SKM-1 (cell line): ENCODE measurements at regions not wholly inside any gene's neighbourhood (a gene's known extent, or its start where the extent isn't known, plus 50 kb on each side); places are given as distances from the start of the nearest gene placed in this dataset.
"Not testable (repeated sequence)": the region's sequence is repeated elsewhere in the genome, so short reads cannot be mapped to it uniquely, and the experiment has no call there.

Experiments used
- DNase-seq: peaks from one replicate; lab custom pipeline; 2025; ENCODE audit not compliant: unreplicated experiment; lab: John Stamatoyannopoulos, UW

- DNase-seq, result no peak
These were observed 132.9 kb downstream of the LIG4 start for GRCh38 chr13:108082481-108082880.

- no peak for DNase-seq
These were observed 138.1 kb downstream of the LIG4 start for GRCh38 chr13:108077284-108077683.

GRCh38 chr13:108074429-108074828, 140.9 kb downstream of the LIG4 start:
- DNase-seq, result not testable (repeated sequence)

GRCh38 chr13:108070925-108071324, 144.4 kb downstream of the LIG4 start:
- no peak for DNase-seq

GRCh38 chr13:108070491-108070890, 144.8 kb downstream of the LIG4 start:
- DNase-seq, result no peak

- DNase-seq, result no peak
These were observed 145.7 kb downstream of the LIG4 start for GRCh38 chr13:108069521-108070210.

- not testable (repeated sequence) for DNase-seq
These were observed 151.0 kb downstream of the LIG4 start for GRCh38 chr13:108064372-108064771.

GRCh38 chr13:108060111-108060510, 155.2 kb downstream of the LIG4 start:
- no peak for DNase-seq

GRCh38 chr13:108056278-108056677, 159.1 kb downstream of the LIG4 start:
- no peak for DNase-seq

- DNase-seq, result no peak
These were observed 166.1 kb downstream of the LIG4 start for GRCh38 chr13:108049211-108049610.

GRCh38 chr13:108044954-108045353, 170.4 kb downstream of the LIG4 start:
- no peak for DNase-seq

GRCh38 chr13:108042866-108043265, 172.5 kb downstream of the LIG4 start:
- DNase-seq, result not testable (repeated sequence)

- no peak for DNase-seq
These were observed 178.0 kb downstream of the LIG4 start for GRCh38 chr13:108037348-108037747.

GRCh38 chr13:108036411-108036932, 178.9 kb downstream of the LIG4 start:
- no peak for DNase-seq

- no peak for DNase-seq
These were observed 180.4 kb downstream of the LIG4 start for GRCh38 chr13:108034909-108035410.

GRCh38 chr13:108033800-108034707, 181.3 kb downstream of the LIG4 start:
- DNase-seq, result no peak

GRCh38 chr13:108031865-108032264, 183.5 kb downstream of the LIG4 start:
- no peak for DNase-seq

GRCh38 chr13:108030769-108031168, 184.6 kb downstream of the LIG4 start:
- DNase-seq, result no peak

- no peak for DNase-seq
These were observed 188.5 kb downstream of the LIG4 start for GRCh38 chr13:108026680-108027410.

- no peak for DNase-seq
These were observed 195.3 kb downstream of the LIG4 start for GRCh38 chr13:108020027-108020426.

- no peak for DNase-seq
These were observed 196.9 kb downstream of the LIG4 start for GRCh38 chr13:108018371-108018870.
